ENCODE measurements at regions not wholly inside any gene's neighbourhood (a gene's known extent, or its start where the extent isn't known, plus 50 kb on each side); places are given as distances from the start of the nearest gene placed in this dataset.

DNA sequence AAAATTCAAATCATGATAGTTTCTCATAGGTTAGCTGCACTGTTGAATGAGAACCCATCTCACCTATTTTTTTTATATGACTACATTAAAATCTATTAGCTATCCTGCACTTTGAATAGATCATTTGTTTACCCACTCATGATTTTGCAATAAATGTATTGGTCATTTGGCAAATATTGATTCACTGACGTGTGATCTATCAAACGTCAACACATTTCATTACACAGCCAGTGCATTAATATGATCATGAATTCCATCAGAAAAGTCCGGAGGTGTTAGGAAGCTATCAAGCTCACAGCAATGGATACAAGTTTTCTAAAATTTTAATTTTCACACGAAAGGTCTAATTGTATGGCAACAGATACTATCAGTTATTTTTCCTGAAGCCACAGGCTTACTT lies 128.2 kb upstream of the ID2 start:
- TF ChIP-seq, protein P1, sequence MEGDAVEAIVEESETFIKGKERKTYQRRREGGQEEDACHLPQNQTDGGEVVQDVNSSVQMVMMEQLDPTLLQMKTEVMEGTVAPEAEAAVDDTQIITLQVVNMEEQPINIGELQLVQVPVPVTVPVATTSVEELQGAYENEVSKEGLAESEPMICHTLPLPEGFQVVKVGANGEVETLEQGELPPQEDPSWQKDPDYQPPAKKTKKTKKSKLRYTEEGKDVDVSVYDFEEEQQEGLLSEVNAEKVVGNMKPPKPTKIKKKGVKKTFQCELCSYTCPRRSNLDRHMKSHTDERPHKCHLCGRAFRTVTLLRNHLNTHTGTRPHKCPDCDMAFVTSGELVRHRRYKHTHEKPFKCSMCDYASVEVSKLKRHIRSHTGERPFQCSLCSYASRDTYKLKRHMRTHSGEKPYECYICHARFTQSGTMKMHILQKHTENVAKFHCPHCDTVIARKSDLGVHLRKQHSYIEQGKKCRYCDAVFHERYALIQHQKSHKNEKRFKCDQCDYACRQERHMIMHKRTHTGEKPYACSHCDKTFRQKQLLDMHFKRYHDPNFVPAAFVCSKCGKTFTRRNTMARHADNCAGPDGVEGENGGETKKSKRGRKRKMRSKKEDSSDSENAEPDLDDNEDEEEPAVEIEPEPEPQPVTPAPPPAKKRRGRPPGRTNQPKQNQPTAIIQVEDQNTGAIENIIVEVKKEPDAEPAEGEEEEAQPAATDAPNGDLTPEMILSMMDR (IDR thresholded peaks at IDR 0.05): no peak
- no peak for TF ChIP-seq POLR2A (IDR thresholded peaks at IDR 0.05)
